ENCODE measurements at regions not wholly inside any gene's neighbourhood (a gene's known extent, or its start where the extent isn't known, plus 50 kb on each side); places are given as distances from the start of the nearest gene placed in this dataset.

GRCh38 chr22:23484651-23485050, 95.4 kb downstream of the IGLL1 start:
- TF ChIP-seq USF2 (IDR thresholded peaks at IDR 0.05) (no peak), JUN (IDR thresholded peaks at IDR 0.05) (no peak), TP53 (CRISPR knock-in tag; IDR thresholded peaks at IDR 0.05) (no peak), CTCF (IDR thresholded peaks at IDR 0.05) (no peak), POLR2A (IDR thresholded peaks at IDR 0.05; ENCODE audit: low read length) (no peak), RARB (CRISPR knock-in tag; IDR thresholded peaks at IDR 0.05) (no peak), MAX (IDR thresholded peaks at IDR 0.05) (no peak), HDAC2 (IDR thresholded peaks at IDR 0.05) (no peak), HOXA7 (CRISPR knock-in tag; IDR thresholded peaks at IDR 0.05) (no peak), MYC (IDR thresholded peaks at IDR 0.05; ENCODE audit: borderline replicate concordance, low read length) (no peak), RAD21 (conservative IDR thresholded peaks at IDR 0.05 in 1 of 2, IDR thresholded peaks at IDR 0.05 in 1 of 2) (no peak), PHF8 (IDR thresholded peaks at IDR 0.05; ENCODE audit: borderline replicate concordance, low read depth) (no peak), ELK1 (IDR thresholded peaks at IDR 0.05; ENCODE audit: low read depth, low read length) (no peak), REST (IDR thresholded peaks at IDR 0.05) (no peak)

Data from A549 (cell line).